ENCODE measurements at regions not wholly inside any gene's neighbourhood (a gene's known extent, or its start where the extent isn't known, plus 50 kb on each side); places are given as distances from the start of the nearest gene placed in this dataset.

DNA sequence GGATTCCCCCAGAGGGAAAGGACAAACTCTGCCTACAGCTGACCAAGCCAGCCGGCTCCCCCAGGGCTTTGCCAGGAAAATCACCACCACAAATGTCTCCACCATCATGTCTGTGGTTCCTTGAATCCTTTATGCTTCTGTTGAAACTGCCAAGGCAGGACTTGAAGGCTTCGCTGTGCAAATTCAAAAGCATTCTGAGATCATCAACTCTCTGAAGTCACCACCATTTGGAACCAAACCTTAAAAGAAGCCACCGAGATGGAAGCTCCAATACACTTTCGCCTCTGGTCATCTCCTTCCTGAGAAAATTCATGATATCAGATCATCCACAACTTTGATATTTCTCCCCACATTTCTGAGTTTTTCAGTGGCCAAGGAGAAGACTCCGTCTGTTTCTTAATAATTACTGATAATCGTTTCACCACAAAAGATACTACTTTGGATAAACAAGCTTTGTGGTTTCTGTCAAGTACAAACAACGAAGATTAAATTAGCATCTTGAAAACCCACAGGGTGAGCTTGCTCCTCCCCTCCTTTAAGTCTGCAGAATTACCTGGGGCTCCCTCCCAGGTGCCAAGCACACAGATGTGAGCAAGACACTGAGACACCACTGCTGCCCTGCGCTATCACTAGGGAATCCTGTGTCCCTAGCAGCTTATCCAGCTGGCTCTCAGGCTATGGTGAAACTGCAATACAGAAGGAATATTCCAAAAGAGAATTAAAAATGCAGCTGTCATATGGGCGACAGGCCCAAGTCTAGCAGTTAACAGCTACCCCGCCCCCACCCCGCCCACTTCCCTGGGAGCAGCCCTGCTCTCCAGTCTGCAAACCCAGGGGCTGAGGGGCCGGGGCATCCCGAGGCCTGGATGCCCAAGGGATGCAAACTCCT is 125.0 kb upstream of the TBL1X start:
- TF ChIP-seq, protein P1, sequence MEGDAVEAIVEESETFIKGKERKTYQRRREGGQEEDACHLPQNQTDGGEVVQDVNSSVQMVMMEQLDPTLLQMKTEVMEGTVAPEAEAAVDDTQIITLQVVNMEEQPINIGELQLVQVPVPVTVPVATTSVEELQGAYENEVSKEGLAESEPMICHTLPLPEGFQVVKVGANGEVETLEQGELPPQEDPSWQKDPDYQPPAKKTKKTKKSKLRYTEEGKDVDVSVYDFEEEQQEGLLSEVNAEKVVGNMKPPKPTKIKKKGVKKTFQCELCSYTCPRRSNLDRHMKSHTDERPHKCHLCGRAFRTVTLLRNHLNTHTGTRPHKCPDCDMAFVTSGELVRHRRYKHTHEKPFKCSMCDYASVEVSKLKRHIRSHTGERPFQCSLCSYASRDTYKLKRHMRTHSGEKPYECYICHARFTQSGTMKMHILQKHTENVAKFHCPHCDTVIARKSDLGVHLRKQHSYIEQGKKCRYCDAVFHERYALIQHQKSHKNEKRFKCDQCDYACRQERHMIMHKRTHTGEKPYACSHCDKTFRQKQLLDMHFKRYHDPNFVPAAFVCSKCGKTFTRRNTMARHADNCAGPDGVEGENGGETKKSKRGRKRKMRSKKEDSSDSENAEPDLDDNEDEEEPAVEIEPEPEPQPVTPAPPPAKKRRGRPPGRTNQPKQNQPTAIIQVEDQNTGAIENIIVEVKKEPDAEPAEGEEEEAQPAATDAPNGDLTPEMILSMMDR (IDR thresholded peaks at IDR 0.05; ENCODE audit: borderline replicate concordance, extremely low read depth, low read length, poor library complexity, severe bottlenecking) = no peak
- TF ChIP-seq EZH2 (IDR thresholded peaks at IDR 0.05; ENCODE audit: borderline replicate concordance, low read depth, low read length, severe bottlenecking) = no peak
